LNCAP (cell line): ENCODE measurements at regions not wholly inside any gene's neighbourhood (a gene's known extent, or its start where the extent isn't known, plus 50 kb on each side); places are given as distances from the start of the nearest gene placed in this dataset.

Experiments
- CTCF ChIP-seq: fragments of 450-650 bp; IDR thresholded peaks from 2 replicates; pipeline ENCODE4 v1.5.1; 2017; ENCODE audit warnings: mild to moderate bottlenecking

- peak; percentile 39; the same call in 1 of the 2 replicates for TF ChIP-seq CTCF
Measured at GRCh38 chr15:92277776-92278175, 115.9 kb upstream of the ST8SIA2 start.

- TF ChIP-seq CTCF = no peak
Measured at GRCh38 chr15:92283813-92284212, 109.9 kb upstream of the ST8SIA2 start.

- no peak for TF ChIP-seq CTCF
Measured at GRCh38 chr15:92288755-92289154, 104.9 kb upstream of the ST8SIA2 start.

GRCh38 chr15:92289733-92290132, 103.9 kb upstream of the ST8SIA2 start:
- TF ChIP-seq CTCF = no peak

GRCh38 chr15:92290359-92290992, 103.2 kb upstream of the ST8SIA2 start:
- TF ChIP-seq CTCF = no peak

GRCh38 chr15:92291900-92292299, 101.8 kb upstream of the ST8SIA2 start:
- no peak for TF ChIP-seq CTCF

- no peak for TF ChIP-seq CTCF
Measured at GRCh38 chr15:92294759-92295158, 98.9 kb upstream of the ST8SIA2 start.
